ENCODE measurements at regions not wholly inside any gene's neighbourhood (a gene's known extent, or its start where the extent isn't known, plus 50 kb on each side); places are given as distances from the start of the nearest gene placed in this dataset.

- TF ChIP-seq EZH2 (IDR thresholded peaks at IDR 0.05; ENCODE audit: insufficient read depth, poor library complexity, severe bottlenecking) (no peak), EZH2phosphoT487 (IDR thresholded peaks at IDR 0.05; ENCODE audit: insufficient read depth, low read depth) (no peak)
Measured at GRCh38 chr2:167715932-167716331, 531.5 kb downstream of the STK39 start.

Measured in GM23248 (cell line).